HG02759 (cell line): ENCODE measurements at regions not wholly inside any gene's neighbourhood (a gene's known extent, or its start where the extent isn't known, plus 50 kb on each side); places are given as distances from the start of the nearest gene placed in this dataset.
"Not testable (repeated sequence)": the region's sequence is repeated elsewhere in the genome, so short reads cannot be mapped to it uniquely, and the experiment has no call there.

ENCODE experiments used
- ATAC-seq: cut with Tn5 transposase; IDR thresholded peaks from one replicate; pipeline ENCODE4 v1.9.1; 2021; ENCODE audit warnings: mild to moderate bottlenecking, moderate library complexity; ENCODE audit not compliant: unreplicated experiment

GRCh38 chr15:79492065-79492464 lies 59.9 kb downstream of the MINAR1 start:
- ATAC-seq = no peak

- ATAC-seq = no peak
Measured at GRCh38 chr15:79494384-79494909, 62.3 kb downstream of the MINAR1 start.

DNA sequence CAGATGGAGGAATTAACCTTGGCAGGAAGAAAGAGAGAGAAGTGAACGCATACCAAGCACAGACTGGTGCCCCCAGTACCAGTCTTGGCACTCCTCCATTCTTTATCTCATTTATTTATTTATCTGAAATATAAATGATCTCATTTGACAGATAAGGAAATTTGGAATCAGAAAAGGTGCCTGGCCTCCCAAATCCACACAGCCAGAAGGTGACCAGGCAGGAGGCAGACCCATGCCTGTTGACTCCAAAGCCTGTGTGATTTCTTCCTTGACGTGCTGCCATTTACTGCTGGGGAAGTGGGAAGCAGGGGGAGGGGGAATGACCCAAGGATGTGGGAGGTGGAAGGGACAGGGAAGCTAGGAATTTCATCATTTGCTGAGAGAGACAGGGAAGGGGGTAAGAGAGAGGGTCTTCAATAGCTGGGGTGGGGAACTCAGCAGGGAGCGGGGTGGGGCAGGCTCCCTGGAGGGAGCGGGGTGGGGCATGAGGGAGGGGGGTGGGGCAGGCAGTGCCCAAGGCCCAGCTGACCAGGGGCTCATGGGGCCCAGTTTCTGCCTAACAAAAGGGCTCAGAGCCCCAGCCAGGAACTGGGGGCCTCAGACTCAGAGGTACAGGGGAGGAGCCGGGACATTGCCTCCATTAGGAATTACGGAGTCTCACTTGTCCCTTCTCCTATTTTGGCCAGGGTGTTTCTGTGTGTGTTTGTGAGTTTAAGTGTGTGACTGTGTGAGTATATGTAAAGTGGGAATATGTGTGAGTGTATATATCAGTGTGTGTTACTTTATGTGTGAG lies 63.0 kb downstream of the MINAR1 start:
- ATAC-seq = no peak

GRCh38 chr15:79495775-79496174 lies 63.6 kb downstream of the MINAR1 start:
- no peak for ATAC-seq

- no peak for ATAC-seq
Measured at GRCh38 chr15:79496838-79497237, 64.7 kb downstream of the MINAR1 start.

- ATAC-seq = no peak
Measured at GRCh38 chr15:79501086-79501485, 69.0 kb downstream of the MINAR1 start.

- no peak for ATAC-seq
Measured at GRCh38 chr15:79505956-79506355, 73.8 kb downstream of the MINAR1 start.

DNA sequence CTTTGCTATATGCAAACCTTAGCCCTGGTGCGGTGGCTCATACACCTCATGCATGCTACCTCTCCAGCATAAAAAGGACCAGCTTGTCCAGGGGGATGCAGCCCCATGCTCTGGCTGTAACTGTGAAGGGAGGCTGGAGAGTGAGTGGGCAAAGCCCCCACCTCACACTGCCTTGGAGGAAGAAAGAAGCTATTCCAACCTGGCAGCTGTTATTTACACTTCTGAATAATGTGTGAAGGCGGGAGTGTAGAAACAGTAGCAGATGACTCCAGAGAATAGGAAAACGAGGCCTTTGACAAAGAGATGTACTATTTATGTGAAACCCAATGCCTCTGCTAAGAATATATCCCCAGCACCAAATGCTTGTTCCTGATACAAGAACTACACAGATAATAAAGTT lies 80.7 kb downstream of the MINAR1 start:
- not testable (repeated sequence) for ATAC-seq

DNA sequence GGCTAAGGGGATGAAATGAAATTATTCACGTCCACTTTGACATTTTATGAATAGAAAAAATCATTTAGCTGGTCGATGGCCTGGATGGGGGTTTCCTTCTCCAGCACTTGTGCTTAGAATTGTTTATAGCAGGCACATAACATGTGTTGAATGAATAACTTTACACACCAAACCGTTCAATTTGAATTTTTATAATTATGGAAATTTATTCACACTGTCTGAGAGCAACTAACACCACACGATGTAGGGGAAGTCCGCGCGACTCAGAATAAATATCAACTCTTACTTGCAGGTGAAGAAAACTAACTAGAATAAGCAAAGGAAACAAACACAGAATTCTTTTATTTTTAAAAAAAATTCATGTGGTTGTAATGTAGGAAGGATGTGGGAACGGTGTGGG lies 81.3 kb downstream of the MINAR1 start:
- no peak for ATAC-seq

DNA sequence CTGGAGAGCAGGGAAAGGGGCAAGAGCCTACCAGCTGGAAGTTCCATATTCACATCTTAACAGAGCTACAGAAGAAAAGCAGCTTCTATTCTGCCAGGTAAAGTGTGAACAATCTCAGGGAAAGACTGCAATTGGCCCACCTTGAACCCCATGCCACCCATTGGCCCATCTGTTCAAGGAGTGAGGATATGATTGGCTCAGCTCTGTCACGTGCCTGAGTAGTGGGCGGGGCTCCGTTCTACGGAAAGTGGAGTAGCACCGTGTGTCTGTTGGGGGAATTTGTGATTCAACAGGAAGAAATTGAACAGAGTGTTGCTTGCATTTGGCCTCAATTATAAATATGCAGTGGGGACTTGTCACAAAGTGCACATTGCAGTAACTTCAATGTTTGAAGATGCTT lies 81.8 kb downstream of the MINAR1 start:
- ATAC-seq = no peak

GRCh38 chr15:79515300-79516027 lies 83.3 kb downstream of the MINAR1 start:
- no peak for ATAC-seq

- no peak for ATAC-seq
Measured at GRCh38 chr15:79516155-79516554, 84.0 kb downstream of the MINAR1 start.

- ATAC-seq = no peak
Measured at GRCh38 chr15:79516646-79517045, 84.5 kb downstream of the MINAR1 start.

DNA sequence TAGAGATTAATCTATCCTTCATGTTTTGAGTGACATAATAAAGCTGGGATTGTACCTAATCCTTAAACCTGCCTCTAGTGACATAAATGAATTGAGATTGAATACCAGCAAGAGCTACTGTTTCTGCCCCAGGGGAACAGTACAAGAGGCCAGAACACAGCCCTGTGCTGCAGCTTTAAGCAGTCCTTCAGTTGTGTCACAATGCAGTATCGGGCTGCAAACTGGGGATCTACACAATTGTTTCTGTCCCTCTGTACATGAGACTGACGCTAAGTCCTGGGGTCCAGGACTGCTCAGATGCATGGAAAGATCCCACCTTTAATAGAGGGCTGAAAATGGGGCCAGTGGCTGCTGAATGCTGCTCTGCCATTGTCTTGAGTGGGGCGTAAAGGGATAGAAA lies 87.5 kb downstream of the MINAR1 start:
- ATAC-seq = no peak

DNA sequence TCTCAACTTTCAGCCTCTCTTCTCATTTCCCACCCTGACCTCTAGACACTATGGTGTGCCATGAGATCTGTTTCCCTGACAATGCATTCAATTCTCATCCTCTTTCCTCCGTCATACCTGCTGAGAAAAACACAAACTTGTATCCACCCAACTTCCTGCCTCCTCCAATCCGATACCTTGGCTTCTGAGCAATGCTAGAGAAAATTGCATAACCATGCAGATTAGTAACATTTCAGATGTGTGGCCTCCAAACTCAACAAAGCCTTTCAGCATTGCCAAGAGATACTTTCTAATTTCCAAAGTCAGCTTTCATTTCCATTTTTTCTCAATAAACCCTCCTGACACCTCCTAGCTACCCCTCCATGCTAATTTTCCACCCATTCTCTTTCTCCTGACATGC lies 88.5 kb downstream of the MINAR1 start:
- ATAC-seq = no peak

GRCh38 chr15:79522656-79523055 lies 90.5 kb downstream of the MINAR1 start:
- ATAC-seq = no peak

- ATAC-seq = no peak
Measured at GRCh38 chr15:79523266-79523665, 91.1 kb downstream of the MINAR1 start.

DNA sequence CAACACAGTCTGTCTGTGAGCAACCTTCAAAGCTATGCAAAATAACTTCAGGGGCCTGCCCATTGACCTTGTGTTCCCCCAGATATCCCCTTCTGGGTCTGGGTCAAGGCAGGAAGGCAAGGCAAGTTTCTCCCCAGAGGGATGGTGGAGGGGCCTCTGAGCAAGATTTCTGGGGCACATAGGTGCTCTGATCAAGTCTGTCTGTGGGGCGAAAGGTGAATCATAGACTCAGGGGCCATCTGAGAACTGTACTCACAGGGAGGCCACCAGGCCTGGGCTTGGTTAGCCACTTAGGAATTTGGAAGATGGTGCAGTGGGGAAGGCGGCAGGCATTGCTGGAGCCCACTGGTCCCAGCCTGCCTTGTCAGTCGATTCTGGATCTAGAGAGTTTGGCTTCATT lies 92.4 kb downstream of the MINAR1 start:
- no peak for ATAC-seq

GRCh38 chr15:79526376-79526775 lies 94.2 kb downstream of the MINAR1 start:
- no peak for ATAC-seq

DNA sequence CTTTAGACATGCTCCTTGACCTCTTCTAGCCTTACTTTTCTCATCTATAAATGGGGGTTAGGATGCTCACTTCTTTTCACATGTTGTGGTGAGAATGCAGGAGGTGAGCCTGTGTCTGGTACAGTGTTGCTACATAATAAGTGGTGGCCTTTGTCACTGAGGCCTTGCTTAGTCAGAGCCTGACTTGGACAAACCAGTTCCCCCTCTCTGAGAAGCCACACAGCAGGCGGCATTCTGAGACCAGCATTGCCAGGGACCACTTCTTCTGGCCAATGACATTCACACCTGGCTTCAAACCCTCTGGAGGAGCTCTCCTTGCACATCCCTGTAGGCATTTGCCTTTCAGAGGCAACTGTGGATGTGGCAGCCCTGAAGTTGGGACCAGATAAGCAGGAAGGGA lies 95.7 kb downstream of the MINAR1 start:
- no peak for ATAC-seq

DNA sequence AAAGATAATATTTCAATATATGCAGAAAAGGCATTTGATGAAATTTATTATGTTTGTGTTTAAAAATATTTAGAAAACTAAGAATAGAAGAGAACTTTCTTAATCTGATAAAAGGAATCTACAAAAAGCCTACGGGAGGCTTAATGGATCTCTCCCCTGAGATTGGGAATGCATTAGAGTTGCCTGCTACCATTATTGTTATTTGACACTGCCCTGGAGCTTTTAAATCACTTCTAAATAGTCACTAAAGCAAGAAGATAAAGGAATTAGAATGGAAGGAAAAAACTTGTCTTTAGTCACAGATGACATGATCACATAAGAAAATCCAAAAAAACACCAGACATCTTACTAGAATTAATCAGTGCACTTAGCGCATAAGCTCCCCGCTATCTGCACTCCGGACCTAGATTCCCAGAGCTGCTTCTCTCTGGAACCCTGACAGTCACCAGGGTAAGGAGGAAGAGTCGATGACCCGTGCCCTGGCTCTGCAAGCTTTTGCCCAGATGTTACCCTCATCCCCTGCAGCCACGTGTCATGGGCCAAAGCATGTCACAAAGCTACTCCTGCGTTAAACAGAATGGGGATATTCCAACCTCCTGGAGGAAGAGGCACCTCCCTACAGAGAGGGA lies 97.1 kb downstream of the MINAR1 start:
- ATAC-seq = no peak

DNA sequence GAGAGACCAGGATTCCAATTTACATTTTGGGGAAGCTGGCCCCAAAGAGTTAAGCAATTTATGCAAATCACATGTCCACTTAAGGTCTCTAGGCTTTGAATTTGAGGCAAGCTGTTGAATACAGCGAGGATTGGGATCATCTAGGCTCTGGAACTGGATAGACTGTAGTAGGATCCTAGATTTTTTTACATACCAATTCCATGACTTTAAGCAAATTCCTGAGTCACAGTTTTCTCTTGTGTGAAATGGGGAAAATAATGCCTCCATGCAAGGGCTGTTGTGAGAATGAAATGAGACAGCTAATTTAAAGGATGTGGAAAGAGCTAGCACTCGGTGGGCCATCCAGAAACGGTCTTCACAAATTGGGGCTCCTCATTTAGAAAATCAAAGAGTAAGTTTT lies 103.4 kb downstream of the MINAR1 start:
- ATAC-seq = no peak
